Limb (tissue), 2 donors: ENCODE measurements at regions not wholly inside any gene's neighbourhood (a gene's known extent, or its start where the extent isn't known, plus 50 kb on each side); places are given as distances from the start of the nearest gene placed in this dataset.

ENCODE experiments used
- DNase-seq, 2 donors: peaks; one replicate each; pipeline ENCODE4 v3.0.0-alpha.2; 2016; ENCODE audit errors: extremely low spot score in 2 of 2

DNA sequence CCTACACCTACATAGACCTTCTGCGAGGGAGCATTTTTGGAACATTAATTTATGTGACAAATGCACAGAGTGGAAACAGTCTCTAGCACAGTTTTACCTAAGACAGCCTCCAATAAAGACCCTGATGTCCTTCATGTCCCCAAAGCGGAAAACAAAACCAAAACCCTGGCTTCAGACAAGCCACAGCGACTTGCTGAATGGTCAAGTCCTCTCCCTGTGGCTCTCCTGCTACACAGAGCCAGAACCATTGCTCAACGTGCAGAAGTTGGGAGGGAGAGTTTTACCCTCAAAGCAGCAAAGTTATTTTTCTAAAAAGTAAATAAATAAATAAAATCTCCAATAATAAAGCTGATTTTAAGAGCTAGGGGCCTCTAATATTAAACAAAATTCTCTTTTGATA lies 135.0 kb upstream of the TMEM132C start:
- DNase-seq, result no peak

DNA sequence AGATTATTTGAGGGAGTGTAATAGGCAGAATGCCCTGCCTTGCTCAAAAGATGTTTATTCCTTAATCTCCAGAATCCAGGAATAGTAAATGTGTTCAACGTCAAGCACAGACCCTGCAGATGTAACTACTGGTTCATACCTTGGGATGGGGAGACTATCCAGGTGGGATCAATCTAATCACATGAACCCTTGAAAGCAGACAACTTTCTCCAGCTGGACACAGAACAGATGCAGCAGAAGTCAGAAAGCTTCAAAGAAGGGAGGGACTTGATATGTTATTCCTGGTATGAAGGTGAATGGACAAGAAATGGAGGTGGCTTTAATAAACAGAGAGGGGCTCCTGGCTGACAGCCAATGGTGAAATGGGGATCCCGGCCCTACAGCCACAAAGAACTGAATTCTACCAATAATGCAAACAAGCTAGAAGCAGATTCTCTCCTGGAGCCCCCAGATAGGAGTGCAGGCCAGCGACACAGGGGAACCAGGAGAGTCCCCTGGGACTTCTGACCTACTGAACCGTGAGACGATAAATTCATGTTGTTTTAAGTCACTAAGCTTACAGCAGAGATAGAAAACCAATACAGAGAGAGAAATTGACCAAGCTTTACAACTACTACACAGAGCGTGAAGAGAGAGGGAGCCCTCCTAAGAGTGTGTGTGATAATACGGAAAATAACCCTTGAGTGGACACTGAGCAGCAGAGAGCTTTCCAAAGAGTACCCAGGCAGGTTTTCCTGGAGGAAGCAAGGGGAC lies 133.5 kb upstream of the TMEM132C start:
- DNase-seq, result no peak

DNA sequence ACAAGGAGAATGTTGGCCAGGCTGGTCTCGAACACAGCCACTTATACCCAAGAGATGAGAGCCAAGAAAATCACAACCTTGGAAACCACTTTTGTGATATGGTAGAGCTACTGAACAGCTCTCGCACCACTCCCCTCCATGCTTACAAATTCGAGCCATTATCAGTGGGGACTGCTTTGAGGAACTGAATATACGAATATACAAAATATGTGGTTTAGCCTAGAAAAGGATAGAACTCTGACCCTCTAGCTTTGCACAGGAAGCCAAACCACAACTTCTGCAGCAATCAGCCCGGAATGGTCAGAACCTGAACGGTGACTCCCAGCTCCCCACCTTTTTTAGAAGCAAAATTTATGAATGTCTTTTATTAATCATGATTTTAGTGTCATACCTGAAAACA lies 129.8 kb upstream of the TMEM132C start:
- no peak for DNase-seq

DNA sequence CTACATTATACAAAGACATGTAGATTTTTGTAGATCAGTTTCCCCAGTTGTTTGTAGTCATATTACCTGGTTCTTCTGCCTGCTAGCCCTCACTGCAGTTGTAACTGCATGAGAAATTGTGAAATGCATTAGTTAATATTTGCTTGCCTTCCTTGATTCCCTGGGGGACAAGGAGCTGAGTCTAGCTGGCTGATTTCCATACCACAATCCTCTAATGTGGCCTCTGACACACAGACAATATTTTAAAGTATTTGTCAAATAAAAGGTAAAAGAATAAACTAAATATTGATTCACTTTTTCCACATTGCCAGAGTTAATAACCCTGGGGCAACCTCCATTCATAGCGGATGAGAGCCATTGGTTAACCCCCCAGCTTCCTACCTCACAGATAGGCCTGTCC lies 128.8 kb upstream of the TMEM132C start:
- no peak for DNase-seq

DNA sequence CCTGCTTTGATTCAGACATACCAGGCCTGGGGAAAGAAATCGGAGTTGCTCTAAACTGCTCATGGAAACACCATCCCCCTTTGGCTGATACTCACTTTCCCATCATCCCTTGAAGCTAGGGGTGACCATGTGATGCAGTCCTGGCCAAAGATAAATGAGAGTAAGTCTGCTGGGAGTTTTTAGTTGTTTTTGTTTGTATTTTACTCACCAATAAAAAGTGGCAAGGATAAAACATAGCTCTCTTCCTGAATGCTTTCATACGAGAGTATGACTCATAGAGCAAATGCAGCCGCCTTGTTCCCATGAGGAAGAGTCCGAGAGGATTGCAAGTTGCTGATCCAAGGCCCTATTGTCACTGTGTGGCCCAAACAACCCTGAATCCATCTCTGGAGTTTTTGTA lies 126.4 kb upstream of the TMEM132C start:
- DNase-seq, result no peak

DNA sequence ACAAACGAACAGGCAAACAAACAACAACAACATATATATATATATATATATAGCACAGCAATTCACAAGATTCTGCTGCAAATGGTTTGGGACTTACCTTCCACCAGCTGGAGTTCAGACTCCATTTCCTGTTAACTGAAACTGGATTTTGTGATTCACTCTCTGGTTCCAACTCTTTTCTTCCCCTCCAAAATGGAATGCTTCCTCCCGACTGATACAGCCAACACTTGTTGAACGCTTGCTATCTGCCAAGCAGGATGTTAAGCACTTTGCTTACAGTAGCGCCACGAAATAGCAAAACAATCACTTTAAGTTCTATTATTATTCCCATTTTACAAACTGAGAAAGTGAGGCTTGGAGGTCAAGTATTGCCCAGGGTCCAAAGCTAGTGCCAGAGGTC lies 116.0 kb upstream of the TMEM132C start:
- DNase-seq, result no peak

DNA sequence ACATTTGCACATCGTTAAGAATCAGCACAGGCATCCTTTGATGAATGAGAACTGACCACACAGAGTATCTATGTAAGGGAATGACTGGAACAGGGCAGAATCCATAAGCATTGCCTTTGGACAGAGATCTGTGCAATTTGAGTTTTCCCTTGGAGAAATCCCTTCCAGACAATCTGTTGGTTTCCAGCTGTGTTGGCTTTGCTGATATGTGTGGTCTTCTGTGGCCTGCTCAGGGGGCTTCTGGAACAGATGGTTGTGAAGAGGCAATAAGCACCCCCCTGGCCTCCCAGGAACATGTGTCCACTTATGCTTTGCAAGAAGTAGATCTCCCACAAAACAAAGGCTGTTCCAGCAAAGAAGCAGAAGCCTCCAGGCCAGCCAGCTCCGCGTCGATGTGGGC lies 111.4 kb upstream of the TMEM132C start:
- no peak for DNase-seq

DNA sequence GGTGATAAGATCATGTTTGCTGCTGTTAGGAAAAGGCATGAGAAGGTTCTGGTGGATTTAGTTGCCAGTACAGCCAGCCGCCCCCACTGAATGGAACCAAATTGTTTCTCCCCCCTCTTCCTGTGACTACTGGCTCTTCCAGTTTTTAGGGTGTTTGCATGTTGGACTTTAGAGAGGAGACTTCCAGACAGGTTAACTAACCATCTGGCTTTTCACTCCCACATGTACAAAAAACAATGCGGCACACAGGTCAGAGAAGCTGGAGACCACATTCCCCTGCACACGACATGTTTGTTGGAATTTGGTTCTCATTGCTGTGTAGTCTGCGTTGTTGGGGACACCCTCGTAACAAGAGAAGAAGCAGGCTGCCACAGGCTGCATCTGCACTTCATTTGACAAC lies 103.9 kb upstream of the TMEM132C start:
- no peak for DNase-seq

DNA sequence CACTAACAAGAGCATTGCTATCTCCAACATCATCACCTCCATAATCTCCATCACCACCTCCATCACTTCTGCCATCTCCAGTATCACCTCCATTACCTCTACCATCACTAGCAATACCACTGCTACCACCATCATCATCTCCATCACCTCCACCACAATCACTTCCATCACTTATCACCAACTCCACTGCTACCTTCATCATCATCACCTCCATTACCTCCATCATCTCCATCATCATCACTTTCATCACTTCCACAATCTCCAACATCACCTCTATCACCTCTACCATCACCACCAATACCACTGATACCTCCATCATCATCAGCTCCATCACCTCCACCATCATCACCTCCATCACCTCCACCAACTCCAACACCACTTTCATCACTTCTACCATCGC lies 102.4 kb upstream of the TMEM132C start:
- DNase-seq, result no peak

DNA sequence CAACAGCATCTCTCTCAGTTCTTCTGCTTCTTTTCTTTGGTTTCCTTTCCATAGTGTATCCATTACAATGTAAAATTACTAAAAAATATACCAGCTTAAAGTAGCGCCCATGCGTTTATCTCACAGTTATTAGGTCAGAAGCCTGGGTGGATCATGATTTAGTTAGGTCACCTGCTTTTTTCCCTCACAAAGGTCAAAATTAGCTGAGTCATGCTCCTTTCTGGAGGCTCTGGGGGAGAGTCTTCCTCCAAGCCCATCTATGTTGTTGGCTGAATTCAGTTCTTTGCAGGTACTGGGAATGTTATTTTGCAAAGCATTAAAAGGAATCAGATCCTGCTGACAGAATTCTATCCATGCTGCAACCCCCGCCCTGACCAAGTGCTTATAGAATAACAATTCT lies 101.6 kb upstream of the TMEM132C start:
- DNase-seq, result no peak

DNA sequence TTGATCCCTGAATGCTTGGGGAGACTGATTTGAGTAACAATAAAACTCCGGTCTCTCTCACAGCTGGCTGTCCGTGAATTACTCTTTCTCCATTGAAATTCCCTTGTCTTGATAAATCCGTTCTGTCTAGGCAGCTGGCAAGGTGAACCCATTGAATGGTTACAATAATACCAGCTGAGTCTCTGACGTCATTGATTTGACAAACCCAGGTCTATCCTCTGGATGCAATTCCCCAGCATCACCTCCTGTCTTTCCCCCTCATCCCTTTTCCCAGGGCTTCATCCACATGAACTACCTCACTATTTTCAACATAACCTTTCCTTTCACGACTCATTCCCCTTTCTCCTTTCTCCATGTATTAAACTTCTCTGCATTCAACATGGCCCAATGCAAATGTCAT lies 98.7 kb upstream of the TMEM132C start:
- no peak for DNase-seq

DNA sequence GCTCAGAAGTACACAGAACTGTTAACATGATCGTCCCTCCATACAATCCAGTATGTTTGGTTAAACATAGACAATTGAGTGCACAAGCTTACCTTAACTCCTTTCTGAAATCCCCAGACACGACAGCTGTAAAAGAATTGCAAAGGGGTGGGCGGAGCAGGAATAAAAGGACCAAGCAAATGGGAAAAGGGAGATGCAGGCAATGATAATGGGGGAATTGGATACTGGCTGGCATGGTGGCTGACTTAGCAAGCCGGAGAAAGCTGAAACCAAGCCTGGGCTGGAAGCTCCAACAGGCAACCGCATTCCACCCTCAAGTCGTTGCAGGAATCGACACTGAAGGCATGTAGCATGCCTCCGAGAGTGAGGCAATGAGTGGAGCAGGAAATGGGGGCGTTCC lies 96.8 kb upstream of the TMEM132C start:
- DNase-seq, result no peak

DNA sequence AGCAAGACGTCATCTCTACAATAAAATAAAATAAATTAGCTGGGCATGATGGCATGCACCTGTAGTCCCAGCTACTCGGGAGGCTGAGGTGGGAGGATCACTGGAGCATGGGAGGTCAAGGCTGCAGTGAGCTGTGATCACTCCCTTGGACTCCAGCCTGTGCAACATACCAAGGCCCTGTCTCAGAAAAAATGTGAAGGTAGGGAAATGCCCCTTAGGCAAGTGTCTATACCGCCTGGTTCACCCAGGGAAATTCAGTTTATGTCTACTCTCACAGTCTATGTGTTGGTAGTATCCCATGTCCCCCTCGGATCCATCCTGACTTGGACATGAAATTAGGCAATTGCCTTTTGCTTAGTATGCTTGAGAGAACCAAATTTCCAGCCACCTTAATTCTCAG lies 88.4 kb upstream of the TMEM132C start:
- DNase-seq, result no peak

DNA sequence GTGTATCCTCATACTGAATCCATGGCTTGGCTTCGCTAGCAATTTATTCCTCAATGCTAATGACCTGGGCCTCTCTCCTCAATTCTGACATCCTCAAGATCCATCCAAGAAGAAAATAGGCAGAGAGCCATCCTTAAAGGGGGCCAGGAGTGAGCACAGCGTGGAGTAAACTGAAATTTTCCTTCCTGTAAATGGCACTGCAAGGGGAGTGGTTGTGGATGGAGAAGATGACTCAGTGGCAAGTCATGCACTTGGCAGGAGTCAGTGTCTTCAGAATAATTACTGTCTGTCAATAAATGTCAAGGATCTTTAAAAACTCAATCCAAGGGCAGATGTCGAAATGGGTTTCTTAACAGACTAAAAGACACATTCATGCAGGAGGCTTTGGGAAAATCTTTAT lies 88.0 kb upstream of the TMEM132C start:
- DNase-seq, result no peak

DNA sequence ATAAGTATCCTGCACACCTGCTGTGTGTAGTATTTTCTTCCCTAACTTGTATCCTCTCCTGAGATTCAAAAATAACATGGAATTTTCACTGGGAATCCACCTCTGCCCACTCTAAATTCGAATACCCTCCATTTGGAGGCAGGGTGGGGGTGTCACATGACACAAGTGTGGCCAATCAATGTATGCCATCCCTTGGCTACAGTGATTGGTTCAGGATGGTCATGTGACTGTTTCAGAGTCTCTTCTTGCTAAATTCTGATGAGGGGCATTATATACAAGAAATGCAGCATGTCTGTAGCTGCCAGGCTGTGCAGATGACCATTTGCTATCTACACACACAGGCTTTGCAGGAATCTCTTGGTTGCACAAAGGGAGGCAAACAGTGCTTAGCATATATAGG lies 86.8 kb upstream of the TMEM132C start:
- no peak for DNase-seq

DNA sequence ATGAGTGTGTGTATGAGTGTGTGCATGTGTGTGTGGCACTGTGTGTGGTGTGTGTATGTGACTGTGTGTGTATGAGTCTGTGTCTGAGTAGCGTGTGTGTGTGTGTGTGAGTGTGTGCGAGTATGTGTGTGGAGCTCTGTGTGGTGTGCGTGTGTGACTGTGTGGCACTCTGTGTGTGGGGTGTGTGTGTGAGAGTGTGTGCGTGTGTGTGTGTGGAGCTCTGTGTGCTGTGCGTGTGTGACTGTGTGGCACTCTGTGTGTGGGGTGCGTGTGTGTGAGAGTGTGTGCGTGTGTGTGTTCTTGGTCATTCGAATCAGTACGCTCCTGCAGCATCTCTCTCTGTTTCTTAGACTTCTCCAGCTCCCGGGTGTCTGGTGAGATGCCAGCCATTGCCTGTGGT lies 76.9 kb upstream of the TMEM132C start:
- DNase-seq, result no peak

DNA sequence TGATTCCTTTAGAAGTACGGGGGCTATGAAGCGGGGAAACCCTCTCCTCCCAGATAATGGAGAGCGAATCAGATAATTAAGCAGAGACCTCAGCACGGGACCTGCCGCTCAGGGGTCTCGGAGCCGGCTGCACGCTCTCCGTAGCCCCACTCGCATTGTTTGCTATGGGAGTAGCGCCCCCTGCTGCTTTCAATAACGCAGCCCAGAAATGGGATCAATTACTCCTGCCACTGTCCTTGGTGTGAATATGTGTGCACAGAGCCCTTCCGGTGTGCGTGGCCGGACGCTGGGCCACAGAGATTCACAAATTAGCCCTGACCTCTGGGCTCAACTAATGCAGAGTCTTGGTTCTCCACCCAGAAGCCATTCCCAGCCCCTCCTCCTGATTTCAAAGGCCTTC lies 76.4 kb upstream of the TMEM132C start:
- peak; percentile 8 to 61 for DNase-seq

DNA sequence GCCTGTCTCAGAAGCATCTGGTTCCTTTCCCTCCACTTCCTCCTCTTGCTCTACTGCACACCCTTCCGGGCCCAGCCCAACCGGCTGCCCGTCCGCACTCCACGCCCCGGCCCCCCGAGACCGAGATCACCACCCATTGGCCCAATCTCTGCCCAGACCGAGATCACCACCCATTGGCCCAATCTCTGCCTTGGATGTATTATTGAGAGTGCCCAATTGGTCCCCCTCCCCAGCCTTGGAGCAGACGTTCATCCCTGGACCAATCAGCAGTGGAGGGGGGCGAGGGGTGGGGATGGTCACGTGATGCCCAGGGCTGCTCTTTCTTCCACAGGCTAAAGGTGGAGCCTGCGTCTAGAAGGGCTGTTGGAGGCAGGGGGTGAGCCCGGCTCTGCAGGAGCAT lies 75.6 kb upstream of the TMEM132C start:
- no peak for DNase-seq

DNA sequence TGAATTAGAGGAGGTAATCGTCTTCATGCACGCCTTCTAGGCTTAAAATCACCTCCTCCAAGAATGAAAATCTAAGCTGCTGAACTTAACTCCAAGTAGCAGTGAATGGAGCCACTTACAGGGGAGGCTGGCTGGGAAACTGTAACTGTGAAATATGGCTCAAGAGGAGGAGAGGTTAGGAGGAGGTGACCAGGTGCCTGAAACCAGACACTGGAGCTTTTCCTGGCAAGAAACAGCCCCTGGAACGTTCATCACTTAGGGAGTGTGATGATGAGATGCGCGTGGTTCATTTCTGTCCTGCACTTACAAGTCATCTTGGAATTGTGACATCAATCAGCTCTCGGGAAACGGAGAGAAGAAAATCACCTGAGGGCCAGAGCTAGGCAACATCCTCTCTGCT lies 62.3 kb upstream of the TMEM132C start:
- DNase-seq, result no peak

DNA sequence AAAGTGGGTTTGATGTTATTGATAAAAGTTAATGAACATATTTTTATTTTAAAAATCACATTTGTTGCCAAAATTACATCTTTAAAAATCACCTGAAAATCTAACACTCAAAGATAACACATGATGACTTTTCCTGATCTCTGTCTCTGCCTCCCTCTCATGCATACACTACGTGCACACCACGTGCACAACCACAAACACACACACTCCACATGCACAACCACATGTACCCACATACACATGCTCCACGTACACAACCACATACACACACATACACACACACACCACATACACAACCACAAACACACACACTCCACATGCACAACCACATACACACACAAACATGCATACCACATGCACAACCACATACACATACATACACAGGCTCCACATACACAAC lies 61.8 kb upstream of the TMEM132C start:
- DNase-seq, result no peak

DNA sequence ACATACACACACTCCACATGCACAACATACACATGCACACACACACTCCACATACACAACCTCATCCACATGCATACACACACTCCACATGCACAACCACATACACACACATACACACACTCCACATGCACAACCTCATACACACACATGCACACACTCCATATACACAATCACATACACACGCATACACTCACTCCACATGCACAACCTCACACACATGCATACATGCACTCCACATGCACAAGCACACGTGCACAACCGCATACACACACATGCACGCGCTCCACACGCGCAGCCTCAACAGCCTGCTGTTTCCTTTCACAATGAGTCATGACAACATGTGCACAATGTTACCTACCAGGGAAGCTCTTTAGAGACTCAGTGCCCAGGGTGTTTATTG lies 61.2 kb upstream of the TMEM132C start:
- DNase-seq, result no peak
